ENCODE measurements at regions not wholly inside any gene's neighbourhood (a gene's known extent, or its start where the extent isn't known, plus 50 kb on each side); places are given as distances from the start of the nearest gene placed in this dataset.

- no peak for TF ChIP-seq CTCF (IDR thresholded peaks at IDR 0.05)
- no peak for TF ChIP-seq POLR2A (IDR thresholded peaks at IDR 0.05)
These were observed 160.4 kb downstream of the VGLL3 start for GRCh38 chr3:86830566-86830965.

Data from lower leg skin (tissue), 3 donors.